ENCODE measurements at regions not wholly inside any gene's neighbourhood (a gene's known extent, or its start where the extent isn't known, plus 50 kb on each side); places are given as distances from the start of the nearest gene placed in this dataset.

DNA sequence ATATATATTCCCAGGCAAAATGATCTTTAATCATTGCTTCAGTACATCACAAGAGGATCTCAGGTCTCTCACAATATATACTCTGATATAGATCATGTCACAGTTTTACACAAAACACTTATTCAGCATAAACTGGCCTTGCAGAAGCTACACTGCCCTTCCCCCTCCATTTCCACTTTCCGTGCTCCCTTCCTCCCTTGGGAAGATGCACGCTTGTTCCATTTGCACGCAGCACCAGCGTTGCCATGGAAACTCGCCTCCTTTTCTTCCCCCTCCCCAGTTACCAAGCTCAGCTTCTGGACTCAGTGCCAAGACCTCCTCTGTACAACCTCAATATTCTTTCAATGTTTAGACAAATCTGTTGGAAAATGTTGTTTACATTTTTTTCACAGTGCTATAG is 154.6 kb downstream of the RFPL4B start:
- DNase-seq (ENCODE audit: low read depth, low spot score) = peak; percentile 61
- in situ Hi-C loops (cut with HindIII; ENCODE audit: low sequenced_read_pairs) = no loop called here
- no peak for TF ChIP-seq CTCF (IDR thresholded peaks at IDR 0.05; ENCODE audit: low read depth, low read length)
- H3K4me3 ChIP-seq (ENCODE audit: low read depth, low read length) = no peak overlapping the region

GRCh38 chr6:112502351-112503090 is 155.4 kb downstream of the RFPL4B start:
- TF ChIP-seq CTCF (IDR thresholded peaks at IDR 0.05; ENCODE audit: low read depth, low read length) = peak; percentile 41
- H3K4me3 ChIP-seq (ENCODE audit: low read depth, low read length) = no peak overlapping the region
- in situ Hi-C loops (cut with HindIII; ENCODE audit: low sequenced_read_pairs) = no loop called here
- DNase-seq (ENCODE audit: low read depth, low spot score) = peak; percentile 57

DNA sequence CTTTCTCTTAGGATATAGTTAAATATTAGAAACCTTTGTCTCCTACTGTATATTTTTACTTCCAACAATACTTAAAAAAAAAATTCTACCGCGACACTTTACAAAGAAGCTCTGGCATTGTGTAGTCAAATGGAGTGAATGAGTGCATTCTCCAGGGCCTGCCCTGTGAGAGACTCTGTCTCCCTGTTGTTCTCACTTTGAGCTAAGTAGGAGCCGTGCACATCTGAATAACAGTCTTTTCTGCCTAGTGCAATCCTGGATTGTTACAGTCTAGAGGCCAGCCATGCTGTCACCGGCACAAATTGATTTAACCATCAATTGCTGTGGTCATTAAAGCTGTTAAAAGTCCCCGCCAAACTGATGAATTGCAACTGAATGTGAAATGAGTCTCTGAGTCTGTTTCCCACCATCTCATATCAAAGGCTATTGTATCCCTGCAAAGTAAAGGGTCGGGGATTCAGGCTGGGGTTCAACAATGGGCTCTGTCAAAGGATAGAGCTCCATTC is 156.0 kb downstream of the RFPL4B start:
- in situ Hi-C loops (cut with HindIII; ENCODE audit: low sequenced_read_pairs) = no loop called here
- DNase-seq (ENCODE audit: low read depth, low spot score) = peak; percentile 29
- no peak for TF ChIP-seq CTCF (IDR thresholded peaks at IDR 0.05; ENCODE audit: low read depth, low read length)
- H3K4me3 ChIP-seq (ENCODE audit: low read depth, low read length) = no peak overlapping the region

- H3K4me3 ChIP-seq (ENCODE audit: low read depth, low read length) = no peak overlapping the region
- in situ Hi-C loops (cut with HindIII; ENCODE audit: low sequenced_read_pairs) = no loop called here
- peak; percentile 32 for DNase-seq (ENCODE audit: low read depth, low spot score)
- TF ChIP-seq CTCF (IDR thresholded peaks at IDR 0.05; ENCODE audit: low read depth, low read length) = no peak
Measured at GRCh38 chr6:112504621-112505020, 157.5 kb downstream of the RFPL4B start.

- no peak for TF ChIP-seq CTCF (IDR thresholded peaks at IDR 0.05; ENCODE audit: low read depth, low read length)
- in situ Hi-C loops (cut with HindIII; ENCODE audit: low sequenced_read_pairs) = no loop called here
- no peak overlapping the region for H3K4me3 ChIP-seq (ENCODE audit: low read depth, low read length)
- DNase-seq (ENCODE audit: low read depth, low spot score) = no peak
Measured at GRCh38 chr6:112511441-112511840, 164.3 kb downstream of the RFPL4B start.

- in situ Hi-C loops (cut with HindIII; ENCODE audit: low sequenced_read_pairs) = no loop called here
- H3K4me3 ChIP-seq (ENCODE audit: low read depth, low read length) = no peak overlapping the region
- no peak for TF ChIP-seq CTCF (IDR thresholded peaks at IDR 0.05; ENCODE audit: low read depth, low read length)
- no peak for DNase-seq (ENCODE audit: low read depth, low spot score)
Measured at GRCh38 chr6:112513175-112513574, 166.0 kb downstream of the RFPL4B start.

Measured in astrocyte of the spinal cord (primary cell).